Mucosa of gallbladder (tissue), 1 donor: ENCODE measurements at regions not wholly inside any gene's neighbourhood (a gene's known extent, or its start where the extent isn't known, plus 50 kb on each side); places are given as distances from the start of the nearest gene placed in this dataset.
"Not testable (repeated sequence)": the region's sequence is repeated elsewhere in the genome, so short reads cannot be mapped to it uniquely, and the experiment has no call there.

Source experiments
- DNase-seq: peaks from one replicate; pipeline ENCODE4 v3.0.0-alpha.2; 2020; ENCODE audit warnings: low spot score
- donor health status: DM: no; HTN: no; CAD: no.

DNA sequence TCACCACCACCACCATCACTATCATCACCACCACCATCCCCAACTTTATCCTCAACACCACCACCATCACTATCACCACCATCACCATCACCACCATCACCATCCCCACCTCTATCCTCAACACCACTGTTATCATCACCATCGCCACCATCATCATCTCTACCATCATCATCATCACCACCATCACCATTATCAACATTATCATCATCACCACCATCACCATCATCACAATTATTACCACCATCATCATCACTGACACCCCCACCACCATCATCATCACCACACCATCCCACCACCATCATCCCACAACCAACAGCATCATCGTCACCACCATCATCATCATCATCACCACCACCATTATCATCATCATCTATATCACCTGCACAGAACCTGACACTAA, 188.4 kb upstream of the PWP1 start:
- no peak for DNase-seq

DNA sequence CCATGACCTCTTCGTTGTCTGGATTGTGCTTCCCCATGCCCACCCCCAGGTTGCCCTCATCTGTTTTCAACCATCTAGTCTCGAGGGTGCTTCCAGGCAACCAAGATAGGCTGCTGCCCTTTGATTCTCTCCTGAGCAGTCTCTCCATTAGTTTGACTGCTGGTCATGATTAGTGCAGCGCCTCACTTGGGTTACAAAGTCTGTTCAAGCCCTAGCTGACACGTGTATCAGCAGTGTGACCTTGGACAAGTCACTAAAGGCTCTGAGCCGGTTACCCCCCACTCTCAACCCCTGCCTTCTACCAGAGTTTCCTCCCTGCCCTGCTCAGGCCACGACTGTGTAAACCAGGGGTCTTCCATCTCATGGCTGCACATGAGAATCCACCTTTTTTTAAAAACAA, 185.3 kb upstream of the PWP1 start:
- no peak for DNase-seq

DNA sequence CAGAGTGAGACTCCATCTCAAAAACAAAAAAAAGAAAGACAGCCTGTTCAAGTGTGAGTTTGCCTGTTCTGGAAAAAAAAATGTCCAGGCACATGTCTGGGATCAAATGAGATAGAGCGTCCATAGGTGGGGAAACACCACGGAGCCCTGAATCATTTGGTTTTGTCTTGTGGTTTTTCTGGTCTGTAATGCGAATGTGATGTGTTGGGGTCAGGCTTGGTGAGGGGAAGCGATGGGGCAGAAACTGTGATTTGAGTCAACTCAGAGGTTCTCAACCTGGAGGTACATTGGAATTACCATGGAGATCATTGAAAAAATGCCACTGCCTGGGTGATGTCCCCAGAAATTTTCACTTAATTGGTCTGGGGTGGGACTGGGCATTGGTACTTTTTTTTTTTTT, 183.9 kb upstream of the PWP1 start:
- no peak for DNase-seq

DNA sequence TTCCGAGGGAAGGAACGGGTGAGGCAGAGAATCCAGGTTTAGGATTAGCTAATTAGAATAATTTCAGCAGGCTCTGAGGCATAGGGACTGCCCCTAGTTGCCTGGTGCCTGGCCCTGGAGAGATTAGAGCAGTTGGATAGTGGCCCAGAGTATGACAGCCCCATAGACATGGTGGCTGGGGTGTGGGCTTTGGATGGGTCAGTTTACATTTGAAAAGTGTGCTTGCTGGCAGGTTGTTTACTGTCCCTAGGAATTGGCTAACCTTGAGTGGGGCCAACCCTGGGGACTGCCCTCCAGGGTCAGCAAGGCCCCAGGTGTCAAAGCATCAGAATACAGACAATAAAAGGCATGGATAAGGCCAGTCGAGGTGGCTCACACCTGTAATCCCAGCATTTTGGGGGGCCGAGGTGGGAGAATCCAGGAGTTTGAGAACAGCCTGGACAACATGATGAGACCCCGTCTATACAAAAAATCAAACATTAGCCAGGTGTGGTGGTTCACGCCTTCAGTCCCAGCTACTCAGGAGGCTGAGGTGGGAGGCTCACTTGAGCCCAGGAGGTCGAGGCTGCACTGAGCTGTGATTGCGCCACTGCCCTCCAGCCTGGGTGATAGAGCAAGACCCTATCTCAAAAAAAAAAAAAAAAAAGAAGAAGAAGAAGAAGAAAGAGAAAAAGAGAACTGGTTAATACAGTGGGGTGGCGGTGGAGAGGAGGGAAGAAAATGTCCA, 182.3 kb upstream of the PWP1 start:
- DNase-seq = no peak

DNA sequence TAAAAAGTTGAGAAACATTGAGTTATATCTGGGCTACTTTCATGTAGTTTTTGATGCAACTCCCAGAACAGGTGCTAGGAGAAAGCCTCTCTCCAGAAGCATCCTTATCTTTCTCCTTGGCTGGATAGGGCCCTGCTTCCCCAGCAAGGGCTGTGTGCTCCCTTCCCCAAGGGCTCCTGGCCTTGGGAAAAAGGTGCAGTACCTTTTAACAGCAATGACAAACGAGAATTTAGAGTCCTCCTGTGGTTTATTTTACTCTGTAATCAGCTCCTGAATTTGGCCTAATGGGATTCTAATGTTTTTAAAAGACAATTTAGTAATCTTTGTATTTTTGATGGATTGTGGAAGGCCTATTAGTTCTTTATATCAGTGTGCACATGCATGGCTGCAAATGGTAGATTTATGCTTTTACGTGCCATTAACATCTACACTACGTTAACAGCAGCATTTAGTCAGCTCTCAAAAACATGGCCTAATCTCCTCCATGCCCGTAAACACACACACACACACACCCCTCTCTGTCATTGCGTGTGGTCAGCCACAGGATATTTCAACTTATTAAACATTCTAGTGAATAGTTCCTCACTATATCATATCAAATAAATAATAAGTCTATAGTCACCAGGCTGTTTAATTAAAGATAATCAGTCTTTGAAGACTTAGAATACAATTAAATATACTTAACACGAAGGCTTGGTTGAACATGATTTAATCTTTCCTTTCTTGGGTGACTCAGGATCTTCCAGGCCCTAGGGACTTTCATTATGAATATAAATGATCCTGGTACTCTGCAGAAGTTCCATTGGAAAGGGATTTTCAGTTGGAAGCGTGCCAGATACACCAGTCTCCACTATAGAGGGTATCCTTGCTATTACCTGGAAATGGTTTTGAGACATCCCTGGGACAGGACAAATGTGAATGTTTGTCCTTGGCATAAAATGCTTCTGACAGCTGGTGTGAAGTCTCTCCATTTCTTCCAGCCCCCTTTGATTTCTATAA, 181.4 kb upstream of the PWP1 start:
- DNase-seq = no peak

DNA sequence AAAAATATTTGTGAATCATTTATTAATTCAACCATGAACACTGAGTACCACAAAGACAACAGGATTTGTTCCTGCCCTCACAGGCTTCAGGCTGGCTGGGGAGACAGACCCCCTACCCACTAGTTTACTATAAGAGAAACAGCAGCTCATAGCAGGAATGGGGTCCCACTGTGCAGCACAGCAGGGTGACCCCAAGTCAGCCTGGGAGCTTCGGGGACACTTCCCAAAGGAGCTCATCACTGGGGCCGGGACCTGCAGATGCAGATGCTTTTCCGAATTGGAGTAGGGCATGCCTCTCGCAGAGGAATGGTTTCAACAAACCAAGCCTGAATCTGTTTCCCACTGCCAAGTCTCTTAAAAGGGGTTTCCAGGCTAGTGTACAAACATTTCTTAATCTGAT, 176.2 kb upstream of the PWP1 start:
- no peak for DNase-seq

DNA sequence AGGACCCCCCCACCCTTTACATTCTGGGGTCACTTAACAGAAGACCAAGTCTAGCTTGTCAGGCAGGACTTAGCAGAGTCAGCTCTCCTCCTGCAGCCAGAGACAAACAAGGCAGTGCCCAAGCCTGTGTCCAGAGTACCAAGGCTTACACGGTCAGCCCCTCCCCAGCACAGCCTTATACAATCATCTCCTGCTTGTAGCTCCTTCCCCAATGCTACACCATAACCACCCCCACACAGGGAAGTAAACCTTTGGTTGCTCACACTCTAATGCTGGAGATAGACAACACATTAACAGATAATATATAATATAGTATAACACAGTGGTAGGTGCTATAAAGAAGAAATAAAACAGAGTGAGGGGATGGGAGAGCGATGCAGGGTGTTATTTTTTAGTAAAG, 175.4 kb upstream of the PWP1 start:
- no peak for DNase-seq

DNA sequence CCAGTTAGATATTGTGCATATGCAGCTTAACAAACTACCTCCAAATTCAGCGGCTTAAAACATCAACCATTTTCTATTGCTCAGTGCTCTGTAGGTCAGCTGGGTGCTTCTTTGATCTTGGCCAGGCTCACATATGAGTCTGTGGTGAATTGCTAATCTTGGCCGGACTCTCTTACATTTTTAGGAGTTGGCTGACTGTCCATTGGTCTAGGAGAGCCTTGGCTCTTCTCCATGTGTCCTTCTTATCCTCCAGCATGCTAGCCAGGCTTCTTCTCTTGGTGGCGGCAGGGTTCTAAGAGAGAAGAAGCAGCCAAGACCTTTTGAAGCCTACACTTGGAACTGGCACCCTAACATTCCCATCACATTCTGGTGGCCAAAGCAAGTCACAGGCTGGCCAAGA, 174.3 kb upstream of the PWP1 start:
- no peak for DNase-seq

DNA sequence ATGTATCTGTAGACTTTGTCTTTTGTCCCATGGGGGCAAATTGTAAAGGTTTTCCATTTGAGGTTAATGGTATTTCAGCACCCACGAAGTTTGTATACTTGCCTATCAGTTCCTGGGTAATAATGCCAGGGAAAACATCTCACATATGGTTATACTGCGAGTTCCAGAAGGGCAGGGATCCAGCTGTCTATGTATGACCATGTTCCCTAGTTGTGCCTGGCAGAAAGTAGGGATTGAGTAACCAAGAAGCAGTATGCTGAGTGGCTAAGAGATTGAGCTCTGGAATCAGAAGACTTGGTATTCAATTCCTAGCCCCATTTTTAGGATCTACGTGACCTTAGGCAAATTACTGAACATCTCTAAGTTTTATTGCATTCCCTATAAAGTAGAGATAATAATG, 173.2 kb upstream of the PWP1 start:
- no peak for DNase-seq

DNA sequence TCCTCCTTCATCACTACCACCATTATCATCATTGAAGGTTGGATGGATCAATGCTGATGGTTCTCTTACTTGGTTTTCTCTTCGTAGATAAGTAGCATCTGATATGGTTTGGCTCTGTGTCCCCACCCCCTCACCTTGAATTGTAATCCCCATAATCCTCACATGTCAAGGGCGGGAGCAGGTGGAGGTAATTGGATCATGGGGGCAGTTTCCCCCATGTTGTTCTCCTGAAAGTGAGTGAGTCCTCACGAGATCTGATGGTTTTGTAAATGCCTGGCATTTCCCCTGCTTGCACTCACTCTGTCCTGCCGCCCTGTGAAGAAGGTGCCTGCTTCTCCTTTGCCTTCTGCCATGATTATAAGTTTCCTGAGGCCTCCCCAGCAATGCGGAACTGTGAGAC, 172.4 kb upstream of the PWP1 start:
- DNase-seq = no peak

DNA sequence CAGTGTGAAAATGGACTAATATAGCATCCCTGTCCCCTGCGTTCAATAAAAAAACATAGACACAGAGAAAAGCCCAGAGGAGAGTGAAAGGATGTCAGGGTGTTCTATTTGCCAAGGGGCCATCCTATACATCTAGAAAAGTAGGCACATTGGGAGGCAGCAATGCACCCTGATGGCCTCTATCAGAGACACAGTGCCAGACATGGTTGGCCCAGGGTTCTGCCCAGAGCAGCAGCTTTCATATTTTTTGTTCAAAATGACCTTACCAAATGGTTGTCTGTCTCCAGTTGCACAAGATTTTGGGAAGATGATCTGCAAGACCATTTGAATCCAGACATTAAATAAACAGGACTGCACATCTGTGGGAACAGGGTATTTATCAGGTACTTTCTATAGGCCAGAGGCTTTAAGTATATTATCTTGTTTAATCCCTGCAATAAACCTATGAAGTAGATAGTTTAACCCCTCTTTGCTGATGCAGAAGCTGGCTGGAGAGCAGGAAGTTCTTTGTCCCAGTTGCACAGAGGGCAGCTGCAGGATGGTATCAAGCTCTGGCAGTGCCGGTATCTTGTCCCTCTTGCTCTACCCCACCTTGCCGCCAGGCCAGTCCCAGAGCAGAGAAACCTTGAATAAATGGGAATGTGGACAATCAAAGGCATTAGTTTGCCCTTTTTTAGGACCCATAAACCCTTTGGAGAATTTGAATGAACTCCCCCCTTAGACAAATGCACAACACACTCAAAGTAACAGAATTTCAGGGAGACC, 171.8 kb upstream of the PWP1 start:
- no peak for DNase-seq

DNA sequence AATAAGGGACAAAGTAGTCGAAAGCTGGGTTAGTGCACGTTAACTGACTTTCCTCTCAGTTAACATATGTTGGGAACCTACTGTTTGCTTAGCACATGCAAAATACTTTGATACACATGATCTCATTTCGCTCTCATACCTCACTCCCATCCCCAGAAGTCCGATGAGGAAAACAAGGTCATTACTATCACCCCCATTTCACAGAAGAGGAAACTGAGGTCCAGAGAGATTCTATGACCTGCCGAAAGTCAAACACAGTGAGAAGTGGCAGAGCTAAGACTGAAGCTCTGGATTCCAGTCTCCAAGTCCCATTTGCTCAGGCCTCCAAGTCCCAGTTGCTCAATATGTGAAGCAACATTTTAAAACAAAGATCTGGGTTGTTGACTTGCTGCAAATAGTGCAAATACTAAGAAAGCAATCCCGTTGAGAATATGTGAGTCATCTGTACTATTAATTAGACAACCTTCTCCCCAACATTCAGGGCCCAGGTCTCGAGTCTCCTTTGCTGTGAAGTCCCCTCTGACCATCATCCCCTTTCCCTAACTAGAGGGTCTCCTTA, 170.6 kb upstream of the PWP1 start:
- no peak for DNase-seq

DNA sequence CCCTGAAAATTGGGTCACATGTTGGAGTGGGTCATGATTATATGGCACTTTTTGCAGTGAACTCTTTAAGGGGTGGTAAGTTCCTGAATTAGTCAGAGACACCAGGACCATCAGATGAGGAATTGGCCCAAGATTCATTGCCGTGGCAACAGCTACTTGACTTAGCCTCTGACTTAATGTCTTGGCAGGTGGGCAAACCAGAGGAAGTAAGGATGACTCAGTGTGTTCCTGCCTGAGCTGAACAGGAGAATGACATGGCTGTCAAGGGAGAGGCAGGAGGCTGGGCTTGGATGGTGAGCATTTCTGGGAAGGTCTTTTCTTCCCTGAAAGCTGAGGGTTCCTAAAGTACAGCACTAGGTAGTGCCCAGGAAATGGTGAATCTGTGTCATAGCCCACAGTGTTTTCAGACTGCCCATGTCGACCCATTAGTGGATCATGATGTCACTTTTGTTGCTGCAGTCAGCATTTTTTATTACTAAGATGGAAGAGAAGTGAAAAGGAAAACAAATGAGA, 170.1 kb upstream of the PWP1 start:
- no peak for DNase-seq

DNA sequence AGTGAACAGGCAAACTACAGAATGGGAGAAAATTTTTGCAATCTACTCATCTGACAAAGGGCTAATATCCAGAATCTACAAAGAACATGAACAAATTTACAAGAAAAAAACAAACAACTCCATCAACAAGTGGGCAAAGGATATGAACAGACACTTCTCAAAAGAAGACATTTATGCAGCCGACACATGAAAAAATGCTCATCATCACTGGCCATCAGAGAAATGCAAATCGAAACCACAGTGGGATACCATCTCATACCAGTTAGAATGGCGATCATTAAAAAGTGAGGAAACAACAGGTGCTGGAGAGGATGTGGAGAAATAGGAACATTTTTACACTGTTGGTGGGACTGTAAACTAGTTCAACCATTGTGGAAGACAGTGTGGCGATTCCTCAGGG, 167.8 kb upstream of the PWP1 start:
- not testable (repeated sequence) for DNase-seq

DNA sequence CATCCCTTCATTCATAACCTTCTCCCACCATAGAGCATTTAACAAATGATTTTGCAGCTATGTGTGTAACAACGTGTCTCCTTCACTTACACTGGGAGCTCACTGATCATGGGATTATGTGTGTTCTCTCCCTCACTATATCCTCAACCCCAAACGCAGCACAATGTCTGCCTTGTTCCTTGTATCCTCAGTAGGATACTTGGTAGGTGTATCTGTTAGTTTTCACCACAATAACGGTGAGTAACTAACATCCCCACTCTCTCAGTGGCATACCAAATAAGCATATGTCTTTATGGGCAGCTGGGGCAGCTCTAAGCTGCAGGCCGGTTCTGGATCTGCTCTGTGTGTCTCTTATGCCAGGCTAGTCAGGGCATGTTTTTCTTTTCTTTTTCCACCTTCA, 166.7 kb upstream of the PWP1 start:
- no peak for DNase-seq

DNA sequence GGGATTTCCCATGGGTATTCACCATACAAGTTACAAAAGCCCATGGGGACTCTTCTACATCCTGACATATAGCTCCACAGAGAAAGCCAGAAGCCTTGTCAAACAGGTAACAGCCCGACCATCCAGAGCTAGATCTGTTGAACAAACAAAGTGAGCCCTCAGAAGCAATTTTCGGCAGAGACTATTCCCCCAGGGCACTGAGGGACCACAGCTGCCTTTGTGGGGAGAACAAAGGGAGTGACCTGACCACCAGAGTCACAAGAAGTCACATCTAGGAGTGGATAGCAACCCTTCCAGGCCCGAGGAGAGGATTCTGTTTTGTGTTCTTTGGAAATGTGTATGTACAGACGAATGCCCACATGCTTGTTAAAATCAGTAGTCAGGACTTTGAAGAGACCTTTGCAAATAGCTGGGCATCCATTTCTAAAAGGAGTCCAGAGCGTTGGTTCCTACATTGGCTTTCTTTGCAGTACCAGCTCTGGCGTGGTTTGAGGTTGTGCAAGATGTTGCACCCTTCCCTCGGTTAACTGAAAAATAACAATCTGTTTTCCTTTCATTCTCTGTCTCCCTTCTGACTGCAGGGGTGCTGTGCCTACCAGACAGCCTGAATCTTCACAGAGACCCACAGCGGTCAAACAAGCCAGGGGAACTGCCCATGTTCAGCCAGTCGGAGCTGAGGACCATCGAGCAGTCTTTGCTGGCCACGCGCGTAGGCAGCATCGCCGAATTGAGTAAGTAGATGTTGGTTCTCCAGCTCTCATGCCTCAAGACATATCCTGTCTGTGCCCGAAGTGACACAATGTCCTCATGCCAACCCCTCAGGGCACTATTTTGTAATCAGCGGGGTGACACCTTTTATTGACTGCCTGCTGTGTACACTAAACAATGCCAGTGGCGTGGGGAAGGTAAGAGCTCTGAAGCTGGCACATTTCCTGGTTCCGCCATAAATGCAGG, 165.4 kb upstream of the PWP1 start:
- DNase-seq = no peak

DNA sequence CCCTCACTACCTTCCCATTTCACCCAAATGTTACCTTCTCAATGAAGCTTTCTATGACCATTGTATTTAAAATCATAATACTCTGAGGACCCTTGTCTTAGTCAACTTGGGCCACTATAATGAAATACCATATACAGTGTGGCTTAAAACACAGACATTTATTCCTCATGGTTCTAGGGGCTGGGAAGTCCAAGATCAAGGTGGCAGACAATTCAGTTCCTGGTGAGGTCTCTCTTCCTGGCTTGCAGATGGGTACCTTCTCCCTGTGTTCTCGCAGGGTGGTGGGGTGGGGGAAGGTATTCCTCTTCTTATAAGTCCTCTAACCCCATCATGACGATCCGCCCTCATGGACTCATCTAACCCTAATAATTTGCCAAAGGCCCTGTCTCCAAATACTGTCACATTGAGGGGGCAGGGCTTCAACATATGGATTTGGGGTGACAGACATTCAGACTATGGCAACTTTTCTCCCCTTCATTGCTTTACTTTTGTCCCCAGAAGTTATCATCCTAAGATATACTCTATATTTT, 163.7 kb upstream of the PWP1 start:
- no peak for DNase-seq

DNA sequence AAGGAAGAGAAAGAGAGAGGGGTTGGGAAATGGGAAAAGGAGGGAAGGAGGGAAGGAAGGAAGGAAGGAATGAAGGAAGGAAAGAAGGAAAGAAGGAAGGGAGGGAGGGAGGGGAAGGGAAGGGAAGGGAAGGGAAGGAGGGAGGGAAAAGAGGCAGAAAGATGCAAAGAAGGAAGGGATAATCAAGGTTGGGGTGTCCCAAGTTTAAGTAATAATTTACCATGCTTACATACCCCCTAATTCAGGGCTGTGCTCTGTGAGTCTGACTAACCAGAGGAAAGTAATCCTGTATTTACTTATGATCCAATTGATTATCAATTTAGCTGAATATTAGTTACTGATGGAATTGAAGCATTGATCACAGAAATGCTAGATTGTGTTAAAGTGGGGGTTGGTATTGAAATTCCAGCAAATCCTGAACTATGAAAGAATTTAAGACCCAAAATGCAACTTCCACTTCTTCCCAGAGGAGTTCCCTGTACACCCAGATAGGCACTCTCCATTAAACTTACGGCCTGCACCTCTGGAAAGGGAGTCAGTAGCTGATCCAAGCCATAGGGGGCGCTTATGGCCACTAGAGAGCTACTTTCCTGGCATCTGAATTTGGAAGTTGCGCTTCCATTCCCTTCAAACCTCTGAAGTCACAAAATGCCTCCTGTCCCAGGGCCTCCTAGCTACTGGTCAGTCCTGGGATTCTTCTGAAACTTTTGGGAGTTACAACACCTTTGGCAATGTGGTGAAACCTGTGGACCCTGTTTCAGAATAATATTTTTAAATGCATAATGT, 162.7 kb upstream of the PWP1 start:
- DNase-seq = no peak

DNA sequence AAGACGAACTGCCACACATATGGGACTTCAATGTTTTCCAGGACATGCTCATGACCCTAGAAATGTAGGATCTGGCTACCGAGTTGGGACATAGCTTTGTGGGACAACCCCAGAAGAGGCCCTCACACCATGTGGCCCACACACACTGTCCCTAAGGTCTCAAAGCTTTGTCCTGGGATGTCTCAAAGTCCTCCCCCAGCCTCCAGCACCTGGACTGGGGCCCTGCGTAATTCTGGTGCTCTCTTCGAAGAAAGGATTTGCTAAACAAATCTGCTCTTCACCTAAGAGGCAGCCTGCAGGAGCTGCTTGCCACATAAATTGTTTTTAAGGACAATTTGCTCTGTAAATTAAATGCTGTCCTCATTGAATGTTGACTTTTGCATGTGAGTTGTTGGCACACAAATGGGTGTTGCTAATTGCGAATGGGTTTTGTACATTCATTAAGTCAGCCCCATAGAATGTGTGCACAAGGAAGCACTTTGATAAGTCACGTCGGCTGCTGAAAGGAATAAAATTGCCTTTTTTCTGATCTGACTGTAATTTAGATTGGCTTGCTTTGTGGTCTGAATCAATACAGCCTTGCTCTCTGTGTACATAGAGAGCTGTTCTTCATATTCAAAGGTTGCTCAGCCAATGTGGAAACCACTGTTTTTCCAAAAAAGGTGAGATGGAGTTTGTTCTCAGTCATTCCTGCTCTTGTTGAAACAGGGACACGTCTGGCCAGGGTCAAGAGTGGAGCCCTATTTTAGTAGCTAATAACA, 161.6 kb upstream of the PWP1 start:
- no peak for DNase-seq
